ENCODE measurements at regions not wholly inside any gene's neighbourhood (a gene's known extent, or its start where the extent isn't known, plus 50 kb on each side); places are given as distances from the start of the nearest gene placed in this dataset.

GRCh38 chr5:120229036-120229435 is 235.1 kb upstream of the PRR16 start:
- Histone ChIP-seq H3K4me1 (ENCODE audit: insufficient read depth, low read length, poor library complexity, severe bottlenecking) (no peaks in the 10 kb centered on the region), H3K79me2 (ENCODE audit: insufficient read depth, low read depth, low read length) (no peaks in the 10 kb centered on the region), H3K36me3 (ENCODE audit: insufficient read depth, low read length) (no peaks in the 10 kb centered on the region), H2AFZ (ENCODE audit: low read length) (no peak overlapping the region), H4K20me1 (ENCODE audit: insufficient read depth, low read length) (no peaks in the 10 kb centered on the region), H3K4me2 (ENCODE audit: low read length) (no peak overlapping the region), H3K27ac (ENCODE audit: low read depth, low read length, poor library complexity, severe bottlenecking) (no peak overlapping the region), H3K9me2 (ENCODE audit: insufficient read depth, low read length) (no peaks in the 10 kb centered on the region), H3K9me3 (ENCODE audit: low read length) (no peaks in the 10 kb centered on the region), H3K4me3 (ENCODE audit: low read depth, low read length, poor library complexity, severe bottlenecking) (no peak overlapping the region)
- POLR2A ChIA-PET: no interaction called here
- CTCF ChIA-PET (ENCODE audit: unreplicated experiment): no interaction called here
- intact Hi-C loops (cut with micrococcal nuclease; ENCODE audit: unreplicated experiment): no loop called here
- no TSS peak for BruUV-seq (replicated peaks)
- TF ChIP-seq CTCF (conservative IDR thresholded peaks at IDR 0.05; ENCODE audit: low read length) (no peak), EZH2phosphoT487 (IDR thresholded peaks at IDR 0.05; ENCODE audit: borderline replicate concordance, low read depth, low read length) (no peak)
- no peak for DNase-seq (ENCODE audit: low spot score)

GRCh38 chr5:120231563-120231962 is 232.5 kb upstream of the PRR16 start:
- Histone ChIP-seq H3K79me2 (ENCODE audit: insufficient read depth, low read depth, low read length) (no peaks in the 10 kb centered on the region), H3K4me1 (ENCODE audit: insufficient read depth, low read length, poor library complexity, severe bottlenecking) (no peaks in the 10 kb centered on the region), H4K20me1 (ENCODE audit: insufficient read depth, low read length) (no peaks in the 10 kb centered on the region), H3K36me3 (ENCODE audit: insufficient read depth, low read length) (no peaks in the 10 kb centered on the region), H3K9me2 (ENCODE audit: insufficient read depth, low read length) (no peaks in the 10 kb centered on the region), H3K27ac (ENCODE audit: low read depth, low read length, poor library complexity, severe bottlenecking) (no peak overlapping the region), H3K4me3 (ENCODE audit: low read depth, low read length, poor library complexity, severe bottlenecking) (no peak overlapping the region), H3K4me2 (ENCODE audit: low read length) (no peak overlapping the region), H2AFZ (ENCODE audit: low read length) (no peak overlapping the region), H3K9me3 (ENCODE audit: low read length) (no peaks in the 10 kb centered on the region)
- ChIA-PET CTCF (ENCODE audit: unreplicated experiment) (no interaction called here), POLR2A (no interaction called here)
- intact Hi-C loops (cut with micrococcal nuclease; ENCODE audit: unreplicated experiment): no loop called here
- no TSS peak for BruUV-seq (replicated peaks)
- DNase-seq (ENCODE audit: low spot score): no peak
- TF ChIP-seq EZH2phosphoT487 (IDR thresholded peaks at IDR 0.05; ENCODE audit: borderline replicate concordance, low read depth, low read length): no peak
- TF ChIP-seq CTCF (conservative IDR thresholded peaks at IDR 0.05; ENCODE audit: low read length): no peak

- Histone ChIP-seq H3K36me3 (ENCODE audit: insufficient read depth, low read length) (no peaks in the 10 kb centered on the region), H2AFZ (ENCODE audit: low read length) (no peak overlapping the region), H3K4me1 (ENCODE audit: insufficient read depth, low read length, poor library complexity, severe bottlenecking) (no peaks in the 10 kb centered on the region), H3K4me2 (ENCODE audit: low read length) (no peak overlapping the region), H3K27ac (ENCODE audit: low read depth, low read length, poor library complexity, severe bottlenecking) (no peak overlapping the region), H4K20me1 (ENCODE audit: insufficient read depth, low read length) (no peaks in the 10 kb centered on the region), H3K79me2 (ENCODE audit: insufficient read depth, low read depth, low read length) (no peaks in the 10 kb centered on the region), H3K9me2 (ENCODE audit: insufficient read depth, low read length) (no peaks in the 10 kb centered on the region), H3K4me3 (ENCODE audit: low read depth, low read length, poor library complexity, severe bottlenecking) (no peak overlapping the region), H3K9me3 (ENCODE audit: low read length) (no peaks in the 10 kb centered on the region)
- intact Hi-C loops (cut with micrococcal nuclease; ENCODE audit: unreplicated experiment): no loop called here
- ChIA-PET CTCF (ENCODE audit: unreplicated experiment) (no interaction called here), POLR2A (no interaction called here)
- BruUV-seq (replicated peaks): no TSS peak
- no peak for DNase-seq (ENCODE audit: low spot score)
- TF ChIP-seq EZH2phosphoT487 (IDR thresholded peaks at IDR 0.05; ENCODE audit: borderline replicate concordance, low read depth, low read length) (no peak), CTCF (conservative IDR thresholded peaks at IDR 0.05; ENCODE audit: low read length) (no peak)
Measured at GRCh38 chr5:120236360-120236759, 227.7 kb upstream of the PRR16 start.

Data from OCI-LY7 (cell line).